SK-N-MC (cell line): ENCODE measurements at regions not wholly inside any gene's neighbourhood (a gene's known extent, or its start where the extent isn't known, plus 50 kb on each side); places are given as distances from the start of the nearest gene placed in this dataset.

Experiments
- EZH2 ChIP-seq: fragments of 200-600 bp; sonication (generic); IDR thresholded peaks from one replicate; pipeline ENCODE4 v1.6.1; 2017; ENCODE audit warnings: antibody characterized with exemption
- FOXP2 ChIP-seq: optimal IDR thresholded peaks from 2 replicates; pipeline ENCODE3; 2011; ENCODE audit warnings: mild to moderate bottlenecking, moderate library complexity; ENCODE audit not compliant: insufficient read depth; ENCODE audit errors: extremely low read length, control extremely low read depth
- POLR2AphosphoS5 ChIP-seq: IDR thresholded peaks from 2 replicates; pipeline ENCODE4 v1.6.1; 2012; ENCODE audit warnings: mild to moderate bottlenecking, low read depth, low read length, borderline replicate concordance

DNA sequence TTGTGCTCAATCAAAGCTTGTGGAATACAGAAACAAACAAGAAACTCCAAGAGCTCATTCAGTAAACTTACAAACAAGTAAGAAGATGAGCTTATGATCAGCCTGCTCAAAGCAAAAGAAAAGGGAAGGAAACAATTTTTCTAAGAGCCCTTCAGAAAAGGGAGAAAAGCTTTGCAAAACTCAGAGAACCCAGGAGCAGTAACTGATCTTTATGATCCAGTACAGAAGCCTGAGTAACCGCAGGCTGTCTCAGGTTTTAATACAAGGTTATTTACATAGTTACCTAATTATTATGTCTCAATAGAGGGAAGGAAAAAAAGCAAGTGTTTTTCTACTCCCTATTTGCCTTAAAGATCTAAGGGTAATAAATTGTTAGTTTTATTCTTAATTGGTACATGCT, 226.5 kb downstream of the MAFB start:
- peak; percentile 38; the same call in 1 of the 2 replicates for TF ChIP-seq POLR2AphosphoS5
- no peak for TF ChIP-seq EZH2
- TF ChIP-seq FOXP2, result no peak
